Erythroblast (primary cell): ENCODE measurements at regions not wholly inside any gene's neighbourhood (a gene's known extent, or its start where the extent isn't known, plus 50 kb on each side); places are given as distances from the start of the nearest gene placed in this dataset.

Source experiments
- GATA1 ChIP-seq: IDR thresholded peaks from 2 replicates; pipeline ENCODE4 v1.6.1; 2011; ENCODE audit warnings: low read depth, mild to moderate bottlenecking, control low read depth, low read length, moderate library complexity
- POLR2A ChIP-seq: IDR thresholded peaks from 2 replicates; pipeline ENCODE4 v1.6.1; 2011; ENCODE audit warnings: mild to moderate bottlenecking, low read length

- TF ChIP-seq POLR2A = no peak
- TF ChIP-seq GATA1 = no peak
These were observed 847.3 kb downstream of the PCDH17 start for GRCh38 chr13:58478858-58479257.
